Fibroblast of peridontal ligament (primary cell): ENCODE measurements at regions not wholly inside any gene's neighbourhood (a gene's known extent, or its start where the extent isn't known, plus 50 kb on each side); places are given as distances from the start of the nearest gene placed in this dataset.
A peak's percentile ranks its signal among the peaks of the same experiment; 100 is the strongest.
"Not testable (repeated sequence)": the region's sequence is repeated elsewhere in the genome, so short reads cannot be mapped to it uniquely, and the experiment has no call there.

Source experiments
- DNase-seq: peaks from one replicate; pipeline ENCODE4 v3.0.0-alpha.2; 2010; ENCODE audit errors: extremely low read depth

GRCh38 chr14:44385906-44386305, 121.2 kb downstream of the FSCB start:
- DNase-seq = no peak

- not testable (repeated sequence) for DNase-seq
Observed at GRCh38 chr14:44385296-44385695, 121.8 kb downstream of the FSCB start.

- not testable (repeated sequence) for DNase-seq
Observed at GRCh38 chr14:44384601-44385293, 122.3 kb downstream of the FSCB start.

- DNase-seq = no peak
Observed at GRCh38 chr14:44384093-44384492, 123.0 kb downstream of the FSCB start.

- DNase-seq = peak; percentile 16
Observed at GRCh38 chr14:44383636-44384035, 123.4 kb downstream of the FSCB start.

GRCh38 chr14:44379292-44379977, 127.6 kb downstream of the FSCB start:
- DNase-seq = no peak

- no peak for DNase-seq
Observed at GRCh38 chr14:44374906-44375305, 132.2 kb downstream of the FSCB start.

- no peak for DNase-seq
Observed at GRCh38 chr14:44372807-44373489, 134.1 kb downstream of the FSCB start.

GRCh38 chr14:44372231-44372630, 134.9 kb downstream of the FSCB start:
- DNase-seq = no peak

GRCh38 chr14:44370727-44371126, 136.4 kb downstream of the FSCB start:
- DNase-seq = peak; percentile 14

GRCh38 chr14:44369401-44370123, 137.5 kb downstream of the FSCB start:
- no peak for DNase-seq

- no peak for DNase-seq
Observed at GRCh38 chr14:44361083-44361482, 146.0 kb downstream of the FSCB start.

- no peak for DNase-seq
Observed at GRCh38 chr14:44353805-44354204, 153.3 kb downstream of the FSCB start.

- DNase-seq = no peak
Observed at GRCh38 chr14:44352201-44352600, 154.9 kb downstream of the FSCB start.

GRCh38 chr14:44347316-44347715, 159.8 kb downstream of the FSCB start:
- DNase-seq = no peak

- DNase-seq = no peak
Observed at GRCh38 chr14:44341116-44341515, 166.0 kb downstream of the FSCB start.

GRCh38 chr14:44339862-44340261, 167.2 kb downstream of the FSCB start:
- no peak for DNase-seq

GRCh38 chr14:44339231-44339630, 167.9 kb downstream of the FSCB start:
- peak; percentile 27 for DNase-seq

GRCh38 chr14:44317441-44317746, 189.7 kb downstream of the FSCB start:
- no peak for DNase-seq

GRCh38 chr14:44316647-44317440, 190.2 kb downstream of the FSCB start:
- DNase-seq = peak; percentile 81

GRCh38 chr14:44309331-44309730, 197.8 kb downstream of the FSCB start:
- DNase-seq = no peak

- no peak for DNase-seq
Observed at GRCh38 chr14:44300916-44301315, 206.2 kb downstream of the FSCB start.
